ENCODE measurements at regions not wholly inside any gene's neighbourhood (a gene's known extent, or its start where the extent isn't known, plus 50 kb on each side); places are given as distances from the start of the nearest gene placed in this dataset.

GRCh38 chr1:96360036-96360795 lies 361.4 kb upstream of the PTBP2 start:
- no peak for DNase-seq (ENCODE audit: low read depth in 2 of 2)

- no peak for DNase-seq (ENCODE audit: low read depth in 2 of 2)
Observed at GRCh38 chr1:96361271-96361856, 360.2 kb upstream of the PTBP2 start.

- DNase-seq (ENCODE audit: low read depth in 2 of 2): no peak
Observed at GRCh38 chr1:96361961-96362360, 359.6 kb upstream of the PTBP2 start.

GRCh38 chr1:96362623-96363022 lies 359.0 kb upstream of the PTBP2 start:
- no peak for DNase-seq (ENCODE audit: low read depth in 2 of 2)

GRCh38 chr1:96363826-96364225 lies 357.8 kb upstream of the PTBP2 start:
- DNase-seq (ENCODE audit: low read depth in 2 of 2): no peak

GRCh38 chr1:96364576-96364975 lies 357.0 kb upstream of the PTBP2 start:
- DNase-seq (ENCODE audit: low read depth in 2 of 2): no peak

- DNase-seq (ENCODE audit: low read depth in 2 of 2): no peak
Observed at GRCh38 chr1:96365076-96365475, 356.5 kb upstream of the PTBP2 start.

GRCh38 chr1:96365596-96366390 lies 355.8 kb upstream of the PTBP2 start:
- no peak for DNase-seq (ENCODE audit: low read depth in 2 of 2)

GRCh38 chr1:96366516-96366915 lies 355.1 kb upstream of the PTBP2 start:
- no peak for DNase-seq (ENCODE audit: low read depth in 2 of 2)

- no peak for DNase-seq (ENCODE audit: low read depth in 2 of 2)
Observed at GRCh38 chr1:96367791-96368190, 353.8 kb upstream of the PTBP2 start.

- DNase-seq (ENCODE audit: low read depth in 2 of 2): no peak
Observed at GRCh38 chr1:96370757-96371156, 350.8 kb upstream of the PTBP2 start.

GRCh38 chr1:96372881-96373280 lies 348.7 kb upstream of the PTBP2 start:
- DNase-seq (ENCODE audit: low read depth in 2 of 2): no peak

GRCh38 chr1:96374076-96374762 lies 347.4 kb upstream of the PTBP2 start:
- DNase-seq (ENCODE audit: low read depth in 2 of 2): no peak

GRCh38 chr1:96376846-96377245 lies 344.7 kb upstream of the PTBP2 start:
- DNase-seq (ENCODE audit: low read depth in 2 of 2): no peak

- no peak for DNase-seq (ENCODE audit: low read depth in 2 of 2)
Observed at GRCh38 chr1:96384611-96385010, 337.0 kb upstream of the PTBP2 start.

- DNase-seq (ENCODE audit: low read depth in 2 of 2): no peak
Observed at GRCh38 chr1:96387785-96388184, 333.8 kb upstream of the PTBP2 start.

- DNase-seq (ENCODE audit: low read depth in 2 of 2): no peak
Observed at GRCh38 chr1:96388421-96389310, 332.9 kb upstream of the PTBP2 start.

- no peak for DNase-seq (ENCODE audit: low read depth in 2 of 2)
Observed at GRCh38 chr1:96400089-96400488, 321.5 kb upstream of the PTBP2 start.

- no peak for DNase-seq (ENCODE audit: low read depth in 2 of 2)
Observed at GRCh38 chr1:96409087-96409486, 312.5 kb upstream of the PTBP2 start.

- no peak for DNase-seq (ENCODE audit: low read depth in 2 of 2)
Observed at GRCh38 chr1:96409689-96410088, 311.9 kb upstream of the PTBP2 start.

GRCh38 chr1:96411006-96411405 lies 310.6 kb upstream of the PTBP2 start:
- DNase-seq (ENCODE audit: low read depth in 2 of 2): no peak

All from stimulated activated CD8-positive, alpha-beta memory T cell treated with anti-CD3 and anti-CD28 coated beads, Interleukin-15, amount 100 ng/mL, for 48 hours (primary cell).